PC-9 (cell line): ENCODE measurements at regions not wholly inside any gene's neighbourhood (a gene's known extent, or its start where the extent isn't known, plus 50 kb on each side); places are given as distances from the start of the nearest gene placed in this dataset.

Experiments used
- BruUV-seq: library from RNA; stranded (reverse); fragments of 400-500 nt; replicated peaks from 2 replicates; lab custom pipeline; 2021; lab: Mats Ljungman, UMichigan
- CTCF ChIA-PET: fragments of 300-600 bp; sonication (Branson Sonifier 250); formaldehyde crosslinking; loops from one replicate; lab custom pipeline; 2022; ENCODE audit warnings: antibody characterized with exemption; lab: Charles Lee
- POLR2A ChIA-PET: fragments of 300-600 bp; sonication (Branson Sonifier 250); formaldehyde crosslinking; loops from one replicate; lab custom pipeline; 2022; ENCODE audit warnings: antibody characterized with exemption; ENCODE audit not compliant: unreplicated experiment; lab: Charles Lee
- DNase-seq, 2 experiments: peaks; one replicate each; pipeline versions ENCODE4 v3.0.0 to v3.0.0-alpha.2; 2015 to 2022; ENCODE audit warnings: mixed read lengths in 1 of 2
- H2AFZ ChIP-seq: fragments of 200-600 bp; sonication (generic); 2 replicates; pipeline ENCODE4 v1.8.1; 2017; ENCODE audit warnings: antibody characterized with exemption
- H3F3A ChIP-seq: fragments of 200-600 bp; sonication (generic); 2 replicates; pipeline ENCODE4 v1.8.1; 2017; ENCODE audit warnings: antibody characterized with exemption, mild to moderate bottlenecking, low read depth; ENCODE audit not compliant: insufficient read depth
- H3K27ac ChIP-seq: fragments of 200-600 bp; sonication (generic); 2 replicates; pipeline ENCODE4 v1.6.1; 2016; ENCODE audit warnings: mixed run types
- H3K27me3 ChIP-seq: fragments of 200-600 bp; sonication (generic); 2 replicates; pipeline ENCODE4 v1.6.1; 2016; ENCODE audit warnings: low read depth, mixed run types; ENCODE audit not compliant: insufficient read depth
- H3K36me3 ChIP-seq: fragments of 200-600 bp; sonication (generic); 2 replicates; pipeline ENCODE4 v1.6.1; 2016; ENCODE audit warnings: low read depth, mixed run types
- H3K4me1 ChIP-seq: fragments of 200-600 bp; sonication (generic); replicated peaks from 2 replicates; pipeline ENCODE4 v1.6.1; 2016; ENCODE audit warnings: mixed run types; ENCODE audit not compliant: insufficient read depth
- H3K4me2 ChIP-seq: fragments of 200-600 bp; sonication (generic); 2 replicates; pipeline ENCODE4 v1.6.1; 2017; ENCODE audit warnings: mixed run types
- H3K4me3 ChIP-seq: fragments of 200-600 bp; sonication (generic); 2 replicates; pipeline ENCODE4 v1.6.1; 2016; ENCODE audit warnings: mixed run types
- H3K79me2 ChIP-seq: fragments of 200-600 bp; sonication (generic); 2 replicates; pipeline ENCODE4 v1.6.1; 2017; ENCODE audit warnings: low read depth, mixed run types
- H3K9me2 ChIP-seq: fragments of 200-600 bp; sonication (generic); 2 replicates; pipeline ENCODE4 v1.8.1; 2017; ENCODE audit warnings: mild to moderate bottlenecking; ENCODE audit not compliant: insufficient read depth
- H3K9me3 ChIP-seq: fragments of 200-600 bp; sonication (generic); 2 replicates; pipeline ENCODE4 v1.8.1; 2016; ENCODE audit warnings: low read depth; ENCODE audit not compliant: insufficient read depth
- H4K20me1 ChIP-seq: fragments of 200-600 bp; sonication (generic); 2 replicates; pipeline ENCODE4 v1.8.1; 2017; ENCODE audit not compliant: insufficient read depth
- EZH2 ChIP-seq: fragments of 200-600 bp; sonication (generic); IDR thresholded peaks from 2 replicates; pipeline ENCODE4 v1.8.0; 2017; ENCODE audit warnings: antibody characterized with exemption, low read depth
- intact Hi-C: fragments of 100-400 bp; cut with micrococcal nuclease; formaldehyde crosslinking; loops from one replicate; pipeline ENCODE4 v1.10.0; 2022; ENCODE audit not compliant: unreplicated experiment
- TF ChIP-seq, protein P1 (sequence below): fragments of 200-600 bp; sonication (generic); conservative IDR thresholded peaks from 2 replicates; pipeline ENCODE4 v1.6.1; 2017; ENCODE audit warnings: mixed run types, antibody characterized with exemption, mild to moderate bottlenecking, moderate library complexity

GRCh38 chr1:5351366-5351765 lies 640.9 kb downstream of the NPHP4 start:
- no peaks in the 10 kb centered on the region for H3K36me3 ChIP-seq
- H3K4me1 ChIP-seq: no peaks in the 10 kb centered on the region
- BruUV-seq: no TSS peak
- no peak for TF ChIP-seq EZH2
- TF ChIP-seq, protein P1, sequence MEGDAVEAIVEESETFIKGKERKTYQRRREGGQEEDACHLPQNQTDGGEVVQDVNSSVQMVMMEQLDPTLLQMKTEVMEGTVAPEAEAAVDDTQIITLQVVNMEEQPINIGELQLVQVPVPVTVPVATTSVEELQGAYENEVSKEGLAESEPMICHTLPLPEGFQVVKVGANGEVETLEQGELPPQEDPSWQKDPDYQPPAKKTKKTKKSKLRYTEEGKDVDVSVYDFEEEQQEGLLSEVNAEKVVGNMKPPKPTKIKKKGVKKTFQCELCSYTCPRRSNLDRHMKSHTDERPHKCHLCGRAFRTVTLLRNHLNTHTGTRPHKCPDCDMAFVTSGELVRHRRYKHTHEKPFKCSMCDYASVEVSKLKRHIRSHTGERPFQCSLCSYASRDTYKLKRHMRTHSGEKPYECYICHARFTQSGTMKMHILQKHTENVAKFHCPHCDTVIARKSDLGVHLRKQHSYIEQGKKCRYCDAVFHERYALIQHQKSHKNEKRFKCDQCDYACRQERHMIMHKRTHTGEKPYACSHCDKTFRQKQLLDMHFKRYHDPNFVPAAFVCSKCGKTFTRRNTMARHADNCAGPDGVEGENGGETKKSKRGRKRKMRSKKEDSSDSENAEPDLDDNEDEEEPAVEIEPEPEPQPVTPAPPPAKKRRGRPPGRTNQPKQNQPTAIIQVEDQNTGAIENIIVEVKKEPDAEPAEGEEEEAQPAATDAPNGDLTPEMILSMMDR: no peak
- no peak overlapping the region for H3K4me2 ChIP-seq
- CTCF ChIA-PET: no interaction called here
- H4K20me1 ChIP-seq: no peaks in the 10 kb centered on the region
- no peaks in the 10 kb centered on the region for H3K79me2 ChIP-seq
- no peaks in the 10 kb centered on the region for H3F3A ChIP-seq
- H3K4me3 ChIP-seq: no peak overlapping the region
- H3K27ac ChIP-seq: no peak overlapping the region
- H3K27me3 ChIP-seq: no peaks in the 10 kb centered on the region
- no peak overlapping the region for H2AFZ ChIP-seq
- POLR2A ChIA-PET: no interaction called here
- no peak for DNase-seq
- no peaks in the 10 kb centered on the region for H3K9me3 ChIP-seq
- intact Hi-C loops: no loop called here
- no peaks in the 10 kb centered on the region for H3K9me2 ChIP-seq

- TF ChIP-seq EZH2: no peak
- TF ChIP-seq, protein P1: no peak
- H3K4me2 ChIP-seq: no peak overlapping the region
- intact Hi-C loops: no loop called here
- DNase-seq: no peak
- no peaks in the 10 kb centered on the region for H3F3A ChIP-seq
- H3K36me3 ChIP-seq: no peaks in the 10 kb centered on the region
- no peak overlapping the region for H3K27ac ChIP-seq
- no peaks in the 10 kb centered on the region for H3K4me1 ChIP-seq
- no peaks in the 10 kb centered on the region for H3K79me2 ChIP-seq
- H2AFZ ChIP-seq: no peak overlapping the region
- ChIA-PET CTCF (no interaction called here), POLR2A (no interaction called here)
- no peaks in the 10 kb centered on the region for H3K27me3 ChIP-seq
- H4K20me1 ChIP-seq: no peaks in the 10 kb centered on the region
- H3K9me3 ChIP-seq: no peaks in the 10 kb centered on the region
- H3K4me3 ChIP-seq: no peak overlapping the region
- BruUV-seq: no TSS peak
- no peaks in the 10 kb centered on the region for H3K9me2 ChIP-seq
Measured at GRCh38 chr1:5349526-5349925, 642.7 kb downstream of the NPHP4 start.

DNA sequence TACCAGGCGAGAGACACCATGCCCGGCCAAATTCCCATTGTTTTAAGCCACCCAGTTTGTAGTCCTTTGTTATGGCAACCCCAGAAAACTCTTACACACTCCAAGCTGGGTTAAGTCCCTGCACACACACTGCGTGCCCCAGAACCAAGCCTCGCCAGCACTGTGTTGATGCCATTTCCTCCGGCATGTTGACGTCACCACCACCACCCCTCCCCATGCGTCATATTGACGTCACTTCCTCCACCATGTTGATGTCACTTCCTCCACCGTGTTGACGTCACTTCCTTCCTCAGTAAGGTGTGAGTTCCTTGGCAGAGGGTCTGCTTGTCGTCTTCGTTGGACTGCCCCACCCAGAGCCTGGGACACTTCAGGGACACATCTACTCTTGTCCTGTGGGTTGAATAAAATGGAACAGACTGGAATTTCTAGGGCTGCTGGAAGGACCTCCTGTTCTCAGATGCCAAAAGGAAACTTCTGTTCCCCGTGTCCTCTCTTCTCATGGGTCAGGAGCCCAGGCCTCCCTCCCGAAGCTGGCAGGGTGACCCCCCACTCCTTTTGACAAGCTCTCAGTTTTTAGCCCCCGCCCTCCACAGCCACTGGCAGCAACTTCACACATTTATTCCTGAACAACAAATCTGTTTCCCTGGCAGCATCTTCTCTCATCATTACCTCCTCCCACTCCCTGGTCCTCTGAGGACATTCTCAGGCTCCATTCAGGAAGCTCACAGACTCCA lies 643.3 kb downstream of the NPHP4 start:
- Histone ChIP-seq H3K4me1 (no peaks in the 10 kb centered on the region), H2AFZ (no peak overlapping the region), H4K20me1 (no peaks in the 10 kb centered on the region), H3K4me2 (no peak overlapping the region), H3F3A (no peaks in the 10 kb centered on the region), H3K4me3 (no peak overlapping the region), H3K27ac (no peak overlapping the region), H3K9me3 (no peaks in the 10 kb centered on the region), H3K79me2 (no peaks in the 10 kb centered on the region), H3K9me2 (no peaks in the 10 kb centered on the region), H3K27me3 (no peaks in the 10 kb centered on the region), H3K36me3 (no peaks in the 10 kb centered on the region)
- CTCF ChIA-PET: no interaction called here
- no peak for TF ChIP-seq EZH2
- TF ChIP-seq, protein P1: no peak
- intact Hi-C loops: no loop called here
- POLR2A ChIA-PET: no interaction called here
- BruUV-seq: no TSS peak
- no peak for DNase-seq
